ENCODE measurements at regions not wholly inside any gene's neighbourhood (a gene's known extent, or its start where the extent isn't known, plus 50 kb on each side); places are given as distances from the start of the nearest gene placed in this dataset.

GRCh38 chr22:48256041-48256739 lies 1493.7 kb downstream of the TBC1D22A start:
- no peak for DNase-seq (ENCODE audit: low read depth)
- H3K27me3 ChIP-seq (ENCODE audit: control insufficient read depth, insufficient read depth, low read length), result no peaks in the 10 kb centered on the region
- H3K4me3 ChIP-seq (ENCODE audit: low read depth, low read length), result no peak overlapping the region
- FAIRE-seq, result no peak
- TF ChIP-seq, protein P1, sequence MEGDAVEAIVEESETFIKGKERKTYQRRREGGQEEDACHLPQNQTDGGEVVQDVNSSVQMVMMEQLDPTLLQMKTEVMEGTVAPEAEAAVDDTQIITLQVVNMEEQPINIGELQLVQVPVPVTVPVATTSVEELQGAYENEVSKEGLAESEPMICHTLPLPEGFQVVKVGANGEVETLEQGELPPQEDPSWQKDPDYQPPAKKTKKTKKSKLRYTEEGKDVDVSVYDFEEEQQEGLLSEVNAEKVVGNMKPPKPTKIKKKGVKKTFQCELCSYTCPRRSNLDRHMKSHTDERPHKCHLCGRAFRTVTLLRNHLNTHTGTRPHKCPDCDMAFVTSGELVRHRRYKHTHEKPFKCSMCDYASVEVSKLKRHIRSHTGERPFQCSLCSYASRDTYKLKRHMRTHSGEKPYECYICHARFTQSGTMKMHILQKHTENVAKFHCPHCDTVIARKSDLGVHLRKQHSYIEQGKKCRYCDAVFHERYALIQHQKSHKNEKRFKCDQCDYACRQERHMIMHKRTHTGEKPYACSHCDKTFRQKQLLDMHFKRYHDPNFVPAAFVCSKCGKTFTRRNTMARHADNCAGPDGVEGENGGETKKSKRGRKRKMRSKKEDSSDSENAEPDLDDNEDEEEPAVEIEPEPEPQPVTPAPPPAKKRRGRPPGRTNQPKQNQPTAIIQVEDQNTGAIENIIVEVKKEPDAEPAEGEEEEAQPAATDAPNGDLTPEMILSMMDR (IDR thresholded peaks at IDR 0.05; ENCODE audit: insufficient read depth, low read length, severe bottlenecking), result no peak
- no peaks in the 10 kb centered on the region for H3K36me3 ChIP-seq (ENCODE audit: control insufficient read depth, insufficient read depth, low read length)

DNA sequence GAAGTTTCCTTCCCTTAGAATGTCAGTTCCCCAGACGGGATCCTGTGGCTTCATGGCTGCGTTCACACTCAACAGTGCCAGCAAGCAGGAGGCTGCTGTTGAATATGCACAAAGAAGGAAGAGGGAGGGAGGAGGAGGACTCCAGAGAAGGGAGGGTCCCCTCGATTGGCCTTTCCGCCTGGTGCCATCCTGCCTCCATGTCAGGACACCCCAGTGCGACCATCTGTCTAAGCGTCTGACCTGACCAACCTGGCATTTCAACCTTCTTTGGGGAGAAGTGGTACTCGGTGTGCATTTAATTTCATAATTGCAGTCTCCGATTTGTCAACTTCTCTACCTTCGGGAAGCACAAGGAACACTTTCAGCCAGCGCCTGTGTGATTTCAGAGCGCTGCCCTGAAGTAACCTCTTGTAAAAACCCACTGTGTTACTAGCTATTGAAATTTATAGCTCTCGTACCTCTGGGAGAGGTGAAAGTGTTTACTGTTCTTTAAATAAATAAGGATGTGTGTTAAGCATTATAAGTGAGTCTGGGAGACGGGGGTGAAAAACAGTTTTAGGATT lies 1491.9 kb downstream of the TBC1D22A start:
- Histone ChIP-seq H3K36me3 (ENCODE audit: control insufficient read depth, insufficient read depth, low read length) (no peaks in the 10 kb centered on the region), H3K27me3 (ENCODE audit: control insufficient read depth, insufficient read depth, low read length) (no peaks in the 10 kb centered on the region), H3K4me3 (ENCODE audit: low read depth, low read length) (no peak overlapping the region)
- TF ChIP-seq, protein P1 (IDR thresholded peaks at IDR 0.05; ENCODE audit: insufficient read depth, low read length, severe bottlenecking), result no peak
- DNase-seq (ENCODE audit: low read depth) (no peak), FAIRE-seq (no peak)

GRCh38 chr22:48253573-48253972 lies 1491.1 kb downstream of the TBC1D22A start:
- TF ChIP-seq, protein P1 (IDR thresholded peaks at IDR 0.05; ENCODE audit: insufficient read depth, low read length, severe bottlenecking), result no peak
- no peaks in the 10 kb centered on the region for H3K36me3 ChIP-seq (ENCODE audit: control insufficient read depth, insufficient read depth, low read length)
- H3K4me3 ChIP-seq (ENCODE audit: low read depth, low read length), result no peak overlapping the region
- no peak for DNase-seq (ENCODE audit: low read depth)
- no peak for FAIRE-seq
- H3K27me3 ChIP-seq (ENCODE audit: control insufficient read depth, insufficient read depth, low read length), result no peaks in the 10 kb centered on the region

DNA sequence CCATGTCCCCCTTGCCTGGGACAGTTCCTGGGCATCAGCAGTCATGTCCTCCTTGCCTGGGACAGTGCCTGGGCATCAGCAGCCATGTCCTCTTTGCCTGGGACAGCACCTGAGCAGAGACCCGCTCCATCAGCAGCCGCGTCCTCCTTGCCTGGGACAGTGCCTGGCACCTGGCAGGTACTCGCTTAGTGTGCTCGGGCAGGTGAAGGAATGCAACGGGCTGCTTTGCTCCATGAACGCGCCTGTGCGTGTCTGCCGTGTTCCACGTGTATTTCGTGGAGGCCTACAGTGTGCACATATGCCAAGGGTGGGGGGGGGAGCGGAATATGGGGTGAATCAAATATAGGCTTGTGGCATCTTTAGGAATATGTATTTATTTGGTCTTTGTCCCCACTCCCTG lies 1490.7 kb downstream of the TBC1D22A start:
- TF ChIP-seq, protein P1 (IDR thresholded peaks at IDR 0.05; ENCODE audit: insufficient read depth, low read length, severe bottlenecking), result no peak
- no peak for DNase-seq (ENCODE audit: low read depth)
- no peak for FAIRE-seq
- Histone ChIP-seq H3K36me3 (ENCODE audit: control insufficient read depth, insufficient read depth, low read length) (no peaks in the 10 kb centered on the region), H3K4me3 (ENCODE audit: low read depth, low read length) (no peak overlapping the region), H3K27me3 (ENCODE audit: control insufficient read depth, insufficient read depth, low read length) (no peaks in the 10 kb centered on the region)

GRCh38 chr22:48251629-48252028 lies 1489.2 kb downstream of the TBC1D22A start:
- Histone ChIP-seq H3K4me3 (ENCODE audit: low read depth, low read length) (no peak overlapping the region), H3K36me3 (ENCODE audit: control insufficient read depth, insufficient read depth, low read length) (no peaks in the 10 kb centered on the region), H3K27me3 (ENCODE audit: control insufficient read depth, insufficient read depth, low read length) (no peaks in the 10 kb centered on the region)
- no peak for FAIRE-seq
- DNase-seq (ENCODE audit: low read depth), result no peak
- TF ChIP-seq, protein P1 (IDR thresholded peaks at IDR 0.05; ENCODE audit: insufficient read depth, low read length, severe bottlenecking), result no peak

Measured in bronchial epithelial cell (primary cell).